ENCODE measurements at regions not wholly inside any gene's neighbourhood (a gene's known extent, or its start where the extent isn't known, plus 50 kb on each side); places are given as distances from the start of the nearest gene placed in this dataset.

DNA sequence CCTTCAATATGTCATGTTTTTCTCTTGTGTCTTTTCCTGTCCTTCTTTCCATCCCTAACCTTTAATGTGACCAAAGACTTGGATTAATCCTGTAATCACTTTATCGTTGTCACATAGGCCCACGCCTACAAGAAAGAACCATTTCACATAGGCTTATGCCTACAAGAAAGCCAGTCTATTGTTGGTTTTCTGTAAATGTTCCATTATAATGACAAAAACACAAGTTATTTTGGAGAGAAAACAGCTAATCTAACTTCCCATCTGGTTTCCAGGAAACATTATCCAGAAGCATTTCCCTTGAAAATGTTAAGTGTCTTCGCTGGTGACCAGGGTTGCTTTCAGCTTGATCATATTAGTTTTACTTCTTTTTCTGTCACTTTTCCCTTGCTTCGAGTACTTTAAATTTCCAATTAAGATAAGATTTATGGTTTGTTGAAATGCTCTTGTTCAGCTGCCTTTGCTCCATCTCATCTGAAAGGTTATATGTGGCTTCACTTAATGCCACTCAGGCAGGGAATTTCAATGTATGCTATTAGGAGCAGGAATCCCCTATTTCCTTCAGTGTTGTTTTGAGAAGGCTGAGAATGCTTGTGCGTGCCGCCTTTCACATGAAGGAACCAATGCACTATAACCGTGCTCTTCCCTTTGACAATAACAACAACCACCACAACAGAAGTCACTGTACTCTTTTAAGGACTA is 708.2 kb downstream of the EFNB2 start:
- DNase-seq (ENCODE audit: low read depth): no peak
- TF ChIP-seq, protein P1, sequence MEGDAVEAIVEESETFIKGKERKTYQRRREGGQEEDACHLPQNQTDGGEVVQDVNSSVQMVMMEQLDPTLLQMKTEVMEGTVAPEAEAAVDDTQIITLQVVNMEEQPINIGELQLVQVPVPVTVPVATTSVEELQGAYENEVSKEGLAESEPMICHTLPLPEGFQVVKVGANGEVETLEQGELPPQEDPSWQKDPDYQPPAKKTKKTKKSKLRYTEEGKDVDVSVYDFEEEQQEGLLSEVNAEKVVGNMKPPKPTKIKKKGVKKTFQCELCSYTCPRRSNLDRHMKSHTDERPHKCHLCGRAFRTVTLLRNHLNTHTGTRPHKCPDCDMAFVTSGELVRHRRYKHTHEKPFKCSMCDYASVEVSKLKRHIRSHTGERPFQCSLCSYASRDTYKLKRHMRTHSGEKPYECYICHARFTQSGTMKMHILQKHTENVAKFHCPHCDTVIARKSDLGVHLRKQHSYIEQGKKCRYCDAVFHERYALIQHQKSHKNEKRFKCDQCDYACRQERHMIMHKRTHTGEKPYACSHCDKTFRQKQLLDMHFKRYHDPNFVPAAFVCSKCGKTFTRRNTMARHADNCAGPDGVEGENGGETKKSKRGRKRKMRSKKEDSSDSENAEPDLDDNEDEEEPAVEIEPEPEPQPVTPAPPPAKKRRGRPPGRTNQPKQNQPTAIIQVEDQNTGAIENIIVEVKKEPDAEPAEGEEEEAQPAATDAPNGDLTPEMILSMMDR (IDR thresholded peaks at IDR 0.05; ENCODE audit: control insufficient read depth, insufficient read depth, low read depth, low read length, missing control alignments): no peak
- H3K4me3 ChIP-seq (ENCODE audit: control insufficient read depth, low read depth, low read length): no peak overlapping the region

DNA sequence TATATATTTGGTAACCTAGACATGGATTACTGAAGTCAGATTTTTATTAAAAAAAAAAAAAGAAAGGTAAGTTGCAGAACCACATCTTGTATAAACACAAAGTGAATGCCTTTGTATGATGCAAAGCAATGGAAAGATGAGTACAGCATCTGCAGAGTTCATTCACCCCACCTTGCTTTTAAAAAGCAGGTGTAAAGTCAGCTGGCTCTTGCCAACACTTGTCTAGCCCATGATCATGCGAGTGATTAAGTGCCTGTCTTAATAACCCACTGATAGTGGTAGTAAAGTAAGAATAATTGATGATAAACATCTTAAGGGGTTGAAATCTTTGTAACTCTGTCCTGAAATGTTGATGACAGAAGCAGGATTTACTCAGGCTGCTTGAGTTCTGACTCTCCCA is 710.4 kb downstream of the EFNB2 start:
- TF ChIP-seq, protein P1 (IDR thresholded peaks at IDR 0.05; ENCODE audit: control insufficient read depth, insufficient read depth, low read depth, low read length, missing control alignments): no peak
- no peak overlapping the region for H3K4me3 ChIP-seq (ENCODE audit: control insufficient read depth, low read depth, low read length)
- DNase-seq (ENCODE audit: low read depth): no peak

DNA sequence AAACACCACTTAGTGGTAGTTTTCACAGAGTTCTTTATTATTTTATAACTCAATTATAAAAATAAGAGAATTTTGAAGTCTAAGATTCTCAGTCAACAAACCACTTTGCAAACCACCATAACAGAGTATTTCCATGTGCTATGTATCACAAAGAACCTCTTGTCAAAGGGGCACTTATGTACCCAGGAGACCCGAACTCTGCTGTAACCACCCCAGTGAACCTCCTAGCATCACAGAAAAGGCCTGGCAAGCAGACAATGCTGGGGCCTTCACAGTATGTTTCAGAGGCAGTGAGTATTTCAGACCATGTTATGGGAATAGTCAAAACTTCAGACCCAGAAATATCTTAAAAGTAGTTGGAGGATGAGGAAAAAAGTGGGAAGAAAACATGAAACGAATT is 714.1 kb downstream of the EFNB2 start:
- DNase-seq (ENCODE audit: low read depth): no peak
- TF ChIP-seq, protein P1 (IDR thresholded peaks at IDR 0.05; ENCODE audit: control insufficient read depth, insufficient read depth, low read depth, low read length, missing control alignments): no peak
- H3K4me3 ChIP-seq (ENCODE audit: control insufficient read depth, low read depth, low read length): no peak overlapping the region

DNA sequence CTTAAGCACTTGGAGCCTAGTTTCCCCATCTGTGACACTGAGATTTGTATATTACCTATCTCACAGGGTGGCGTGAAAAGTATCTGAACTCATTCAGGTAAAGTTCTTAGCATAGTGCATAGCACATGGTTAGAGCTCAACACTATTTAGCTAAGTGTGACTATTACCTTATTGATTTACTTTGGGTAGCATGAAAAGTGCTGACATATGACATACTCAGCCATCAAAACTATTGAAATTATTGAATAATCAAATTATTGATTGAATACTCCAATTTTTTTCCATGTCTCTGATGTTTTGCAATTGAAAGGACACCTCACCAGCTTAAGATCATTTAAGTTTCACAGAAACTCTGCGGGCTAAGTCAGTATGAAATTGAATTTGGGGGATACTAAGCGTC is 715.0 kb downstream of the EFNB2 start:
- no peak overlapping the region for H3K4me3 ChIP-seq (ENCODE audit: control insufficient read depth, low read depth, low read length)
- no peak for DNase-seq (ENCODE audit: low read depth)
- TF ChIP-seq, protein P1 (IDR thresholded peaks at IDR 0.05; ENCODE audit: control insufficient read depth, insufficient read depth, low read depth, low read length, missing control alignments): no peak

DNA sequence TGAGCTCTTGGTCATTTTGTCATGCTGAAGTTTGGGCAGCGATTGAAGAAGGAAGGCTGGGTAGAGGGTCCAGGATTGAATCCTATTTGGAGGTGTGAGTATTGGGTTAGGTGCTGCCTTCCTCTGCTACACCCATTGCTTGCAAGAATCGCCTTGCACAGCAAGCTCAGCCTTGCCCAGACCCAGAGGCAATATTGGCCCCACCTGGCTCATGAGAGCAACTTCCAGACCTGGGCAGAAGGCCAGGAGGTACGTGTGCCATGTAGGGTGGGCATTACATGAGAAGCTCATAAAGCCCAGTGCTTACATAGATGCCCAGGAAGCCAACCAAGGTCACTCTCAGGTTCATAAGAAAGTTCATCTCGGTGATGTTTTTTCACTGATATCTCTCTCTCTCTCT is 718.0 kb downstream of the EFNB2 start:
- DNase-seq (ENCODE audit: low read depth): no peak
- H3K4me3 ChIP-seq (ENCODE audit: control insufficient read depth, low read depth, low read length): no peak overlapping the region
- TF ChIP-seq, protein P1 (IDR thresholded peaks at IDR 0.05; ENCODE audit: control insufficient read depth, insufficient read depth, low read depth, low read length, missing control alignments): no peak

DNA sequence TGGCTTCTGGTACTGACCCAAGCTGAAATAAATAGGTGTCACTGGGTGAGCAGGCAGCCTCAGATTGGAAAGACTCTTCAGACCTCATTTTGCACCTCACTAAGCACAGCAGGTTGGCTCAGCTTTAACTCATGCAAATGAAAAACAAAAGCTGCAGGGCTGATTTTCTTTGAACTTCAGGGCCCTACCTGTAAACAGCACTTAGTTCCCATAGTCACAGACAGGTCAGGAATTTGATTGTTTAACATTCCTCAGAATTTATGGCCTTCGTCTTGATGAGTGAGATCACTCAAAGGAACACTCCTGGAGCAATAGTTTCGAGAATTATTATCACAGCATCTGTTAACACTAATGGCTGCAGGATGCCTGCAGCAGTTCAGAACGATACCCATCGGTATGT is 718.5 kb downstream of the EFNB2 start:
- no peak overlapping the region for H3K4me3 ChIP-seq (ENCODE audit: control insufficient read depth, low read depth, low read length)
- TF ChIP-seq, protein P1 (IDR thresholded peaks at IDR 0.05; ENCODE audit: control insufficient read depth, insufficient read depth, low read depth, low read length, missing control alignments): no peak
- no peak for DNase-seq (ENCODE audit: low read depth)

DNA sequence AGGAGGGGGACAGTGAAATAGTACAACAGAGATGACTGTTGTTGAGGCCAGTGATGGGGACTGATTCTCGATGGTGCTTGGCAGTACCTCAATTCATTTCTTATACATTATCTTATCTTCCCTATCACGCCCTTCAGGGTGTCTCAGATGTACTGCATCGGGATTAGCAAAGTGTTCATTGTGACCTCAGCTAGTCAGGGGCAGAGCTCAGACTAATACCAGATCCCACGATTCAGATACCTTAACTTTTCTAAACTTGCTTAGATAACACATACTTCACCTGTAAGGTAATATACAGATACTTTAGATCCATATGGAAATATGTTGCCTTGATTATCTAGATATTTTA is 720.6 kb downstream of the EFNB2 start:
- H3K4me3 ChIP-seq (ENCODE audit: control insufficient read depth, low read depth, low read length): no peak overlapping the region
- TF ChIP-seq, protein P1 (IDR thresholded peaks at IDR 0.05; ENCODE audit: control insufficient read depth, insufficient read depth, low read depth, low read length, missing control alignments): no peak
- no peak for DNase-seq (ENCODE audit: low read depth)

Data from AG09309 (cell line).